ENCODE measurements at regions not wholly inside any gene's neighbourhood (a gene's known extent, or its start where the extent isn't known, plus 50 kb on each side); places are given as distances from the start of the nearest gene placed in this dataset.

DNA sequence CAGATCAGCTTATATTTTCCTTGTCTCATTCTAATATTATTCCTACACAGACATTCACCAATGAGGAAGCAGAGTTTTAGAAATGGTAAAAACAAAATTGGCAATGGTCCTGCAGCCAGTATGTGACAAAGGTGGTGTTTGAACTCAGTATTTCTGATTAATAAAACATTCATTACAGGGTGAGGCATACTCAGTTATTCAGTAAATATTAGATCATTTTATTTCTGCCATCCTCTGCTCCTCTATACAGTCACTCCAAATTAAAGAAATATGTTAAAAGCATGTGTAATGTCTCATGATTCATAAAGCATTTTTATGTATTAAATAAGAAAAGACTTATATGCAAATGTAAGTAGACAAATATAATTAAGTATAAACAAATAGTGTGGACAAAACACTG lies 684.6 kb upstream of the ACO1 start:
- Histone ChIP-seq H3K4me3 (ENCODE audit: low read length) (no peak overlapping the region), H3K36me3 (ENCODE audit: control insufficient read depth in 2 of 3, insufficient read depth in 3 of 3, low read length in 3 of 3) (no peaks in the 10 kb centered on the region), H3K27me3 (ENCODE audit: control insufficient read depth in 2 of 2, insufficient read depth in 2 of 2, low read length in 2 of 2) (no peaks in the 10 kb centered on the region), H3K27ac (ENCODE audit: low read depth, low read length) (no peak overlapping the region), H3K9me3 (ENCODE audit: control insufficient read depth in 2 of 3, low read length in 3 of 3) (no peaks in the 10 kb centered on the region), H3K4me1 (ENCODE audit: control insufficient read depth in 2 of 2, insufficient read depth in 2 of 2, low read length in 2 of 2) (no peaks in the 10 kb centered on the region)
- Mint-ChIP-seq H3K36me3 (peaks cover 0 to 4% (median 0%) of the 10 kb centered on the region in 5 donors), H3K9me3 (peaks cover 0 to 7% (median 2%) of the 10 kb centered on the region in 11 donors), H3K4me1 (peaks cover 3 to 9% (median 8%) of the 10 kb centered on the region in 7 donors), H3K27ac (no peak overlapping the region), H3K4me3 (no peak overlapping the region), H3K27me3 (no peaks in the 10 kb centered on the region)
- DNase-seq (no peak), ATAC-seq (no peak)
- ChIA-PET CTCF (no interaction called here), POLR2A (no interaction called here)
- intact Hi-C loops (cut with micrococcal nuclease): no loop called here

DNA sequence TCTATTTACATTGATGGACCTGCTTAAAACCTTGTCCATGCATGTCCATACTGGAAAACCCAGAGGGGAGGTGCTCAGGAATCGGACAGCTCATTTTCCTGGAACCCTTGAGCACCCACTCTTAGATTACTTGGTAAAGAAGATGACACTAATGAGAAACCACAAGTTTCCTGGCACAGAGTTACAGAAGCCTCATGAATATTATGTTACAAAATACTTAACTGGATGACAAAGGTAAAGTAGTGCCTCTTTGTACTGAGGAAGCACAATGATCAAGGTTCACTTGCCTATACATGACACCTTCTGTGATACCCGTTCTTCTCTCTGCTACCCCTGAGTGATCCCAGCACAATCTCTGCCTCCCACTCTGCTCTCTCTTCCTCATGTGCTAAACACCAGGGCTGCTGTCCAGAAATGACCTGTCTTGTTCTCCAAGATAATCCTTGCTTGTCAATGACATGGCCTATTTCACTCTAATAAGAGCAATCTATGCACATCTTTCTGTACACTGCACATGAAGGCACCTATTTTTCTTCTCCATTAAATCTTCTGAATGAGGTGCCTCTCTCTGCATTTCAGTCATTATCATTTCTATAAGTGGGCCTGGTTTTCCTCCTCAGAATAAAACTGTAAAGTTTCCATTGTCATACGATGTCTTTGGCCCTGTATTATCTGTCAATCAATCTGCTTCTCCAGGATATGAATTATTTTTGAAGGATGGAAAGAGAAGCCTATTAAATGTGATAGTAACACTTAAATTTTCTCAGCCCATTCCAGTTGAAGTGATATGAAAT lies 684.0 kb upstream of the ACO1 start:
- no peaks in the 10 kb centered on the region for H3K9me3 ChIP-seq (ENCODE audit: control insufficient read depth in 2 of 3, low read length in 3 of 3)
- H3K27ac ChIP-seq (ENCODE audit: low read depth, low read length): no peak overlapping the region
- no peaks in the 10 kb centered on the region for H3K4me1 ChIP-seq (ENCODE audit: control insufficient read depth in 2 of 2, insufficient read depth in 2 of 2, low read length in 2 of 2)
- no peak overlapping the region for H3K4me3 ChIP-seq (ENCODE audit: low read length)
- Mint-ChIP-seq H3K4me1 (peaks cover 3 to 9% (median 8%) of the 10 kb centered on the region in 7 donors), H3K27me3 (no peaks in the 10 kb centered on the region), H3K27ac (peak overlapping the region in 2 of 9 donors; percentile 4 to 30), H3K4me3 (no peak overlapping the region), H3K36me3 (peaks cover 0 to 4% (median 0%) of the 10 kb centered on the region in 5 donors), H3K9me3 (peaks cover 0 to 7% (median 2%) of the 10 kb centered on the region in 11 donors)
- peak in 1 of 9 donors; percentile 0 for DNase-seq
- H3K36me3 ChIP-seq (ENCODE audit: control insufficient read depth in 2 of 3, insufficient read depth in 3 of 3, low read length in 3 of 3): no peaks in the 10 kb centered on the region
- intact Hi-C loops (cut with micrococcal nuclease): no loop called here
- ChIA-PET POLR2A (no interaction called here), CTCF (no interaction called here)
- no peak for ATAC-seq
- H3K27me3 ChIP-seq (ENCODE audit: control insufficient read depth in 2 of 2, insufficient read depth in 2 of 2, low read length in 2 of 2): no peaks in the 10 kb centered on the region

DNA sequence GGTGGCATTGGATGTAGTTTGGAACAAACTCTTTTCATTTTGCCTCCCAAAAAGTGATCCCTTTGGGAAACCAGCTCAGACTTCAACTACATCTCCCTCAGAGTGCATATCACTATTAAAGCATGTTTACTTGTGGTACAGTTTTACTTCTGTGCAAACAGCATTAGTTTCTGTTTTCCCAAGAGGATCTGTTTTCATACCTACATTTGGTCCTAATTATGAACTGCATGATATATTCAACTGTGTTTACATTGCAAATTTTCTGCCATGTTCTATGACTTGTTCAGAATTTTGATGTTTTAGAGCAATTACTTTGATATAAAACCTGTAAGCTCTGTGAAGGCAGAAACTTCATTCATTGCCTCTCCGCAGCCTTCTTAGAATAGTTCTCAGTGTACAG lies 681.5 kb upstream of the ACO1 start:
- Histone ChIP-seq H3K36me3 (ENCODE audit: control insufficient read depth in 2 of 3, insufficient read depth in 3 of 3, low read length in 3 of 3) (no peaks in the 10 kb centered on the region), H3K27ac (ENCODE audit: low read depth, low read length) (no peak overlapping the region), H3K4me3 (ENCODE audit: low read length) (no peak overlapping the region), H3K9me3 (ENCODE audit: control insufficient read depth in 2 of 3, low read length in 3 of 3) (no peaks in the 10 kb centered on the region), H3K4me1 (ENCODE audit: control insufficient read depth in 2 of 2, insufficient read depth in 2 of 2, low read length in 2 of 2) (no peaks in the 10 kb centered on the region), H3K27me3 (ENCODE audit: control insufficient read depth in 2 of 2, insufficient read depth in 2 of 2, low read length in 2 of 2) (no peaks in the 10 kb centered on the region)
- H3K4me3 Mint-ChIP-seq: no peak overlapping the region
- CTCF ChIA-PET: no interaction called here
- POLR2A ChIA-PET: no interaction called here
- no peak overlapping the region for H3K27ac Mint-ChIP-seq
- H3K27me3 Mint-ChIP-seq: no peaks in the 10 kb centered on the region
- ATAC-seq: no peak
- no peak for DNase-seq
- H3K36me3 Mint-ChIP-seq: peaks cover 0 to 8% (median 0%) of the 10 kb centered on the region in 5 donors
- intact Hi-C loops (cut with micrococcal nuclease): no loop called here
- H3K4me1 Mint-ChIP-seq: peaks cover 3 to 9% (median 8%) of the 10 kb centered on the region in 7 donors
- H3K9me3 Mint-ChIP-seq: peaks cover 0 to 8% (median 2%) of the 10 kb centered on the region in 11 donors

DNA sequence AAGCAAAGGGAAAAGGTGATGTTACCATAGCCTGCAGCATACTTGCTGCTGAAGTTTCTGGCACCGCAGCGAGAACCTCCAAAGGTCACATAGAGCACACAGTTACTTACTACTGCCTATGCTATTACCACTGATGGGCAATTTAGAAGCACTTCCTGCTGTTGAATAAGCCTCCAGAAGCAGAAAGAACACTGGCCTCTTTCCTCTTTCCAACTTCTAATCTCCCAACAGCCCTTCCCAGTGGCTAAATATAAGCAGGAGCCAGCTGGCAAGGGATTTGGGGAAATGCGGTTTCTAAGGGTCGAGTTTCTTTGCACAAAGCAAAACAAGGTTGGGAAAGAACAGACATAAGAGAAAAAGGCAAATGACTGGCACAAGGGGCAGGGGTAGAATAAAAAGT lies 669.2 kb upstream of the ACO1 start:
- intact Hi-C loops (cut with micrococcal nuclease): no loop called here
- Histone ChIP-seq H3K27ac (ENCODE audit: low read depth, low read length) (no peak overlapping the region), H3K27me3 (ENCODE audit: control insufficient read depth in 2 of 2, insufficient read depth in 2 of 2, low read length in 2 of 2) (no peaks in the 10 kb centered on the region), H3K4me1 (ENCODE audit: control insufficient read depth in 2 of 2, insufficient read depth in 2 of 2, low read length in 2 of 2) (no peaks in the 10 kb centered on the region), H3K36me3 (ENCODE audit: control insufficient read depth in 2 of 3, insufficient read depth in 3 of 3, low read length in 3 of 3) (no peaks in the 10 kb centered on the region), H3K4me3 (ENCODE audit: low read length) (no peak overlapping the region), H3K9me3 (ENCODE audit: control insufficient read depth in 2 of 3, low read length in 3 of 3) (no peaks in the 10 kb centered on the region)
- Mint-ChIP-seq H3K4me1 (no peaks in the 10 kb centered on the region), H3K9me3 (no peaks in the 10 kb centered on the region), H3K36me3 (no peaks in the 10 kb centered on the region), H3K27ac (no peak overlapping the region), H3K4me3 (no peak overlapping the region), H3K27me3 (no peaks in the 10 kb centered on the region)
- POLR2A ChIA-PET: no interaction called here
- ATAC-seq: no peak
- CTCF ChIA-PET: no interaction called here
- DNase-seq: no peak

DNA sequence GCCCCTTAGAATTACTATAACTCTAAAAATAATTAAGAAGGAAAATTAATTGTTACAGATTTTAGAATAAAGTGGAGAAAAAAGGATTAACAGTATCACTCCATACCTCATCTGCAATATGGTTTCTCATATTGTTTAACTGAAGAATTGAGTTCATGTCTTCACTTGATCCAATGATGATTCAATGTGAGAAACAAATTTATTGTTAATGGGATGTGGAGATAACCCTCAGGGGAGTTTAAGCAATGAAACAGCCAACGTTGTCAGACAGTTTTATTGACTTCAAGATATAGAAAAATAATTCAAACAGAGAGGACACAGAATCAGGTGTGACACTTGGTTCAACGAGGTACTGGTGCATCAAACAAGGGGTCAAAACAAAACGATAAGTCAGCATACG lies 665.2 kb upstream of the ACO1 start:
- CTCF ChIA-PET: no interaction called here
- DNase-seq: no peak
- no peak overlapping the region for H3K4me3 ChIP-seq (ENCODE audit: low read length)
- Mint-ChIP-seq H3K27me3 (no peaks in the 10 kb centered on the region), H3K27ac (no peak overlapping the region), H3K4me3 (no peak overlapping the region), H3K9me3 (no peaks in the 10 kb centered on the region), H3K4me1 (no peaks in the 10 kb centered on the region), H3K36me3 (no peaks in the 10 kb centered on the region)
- H3K27ac ChIP-seq (ENCODE audit: low read depth, low read length): no peak overlapping the region
- no peaks in the 10 kb centered on the region for H3K4me1 ChIP-seq (ENCODE audit: control insufficient read depth in 2 of 2, insufficient read depth in 2 of 2, low read length in 2 of 2)
- intact Hi-C loops (cut with micrococcal nuclease): no loop called here
- no peaks in the 10 kb centered on the region for H3K9me3 ChIP-seq (ENCODE audit: control insufficient read depth in 2 of 3, low read length in 3 of 3)
- POLR2A ChIA-PET: no interaction called here
- H3K27me3 ChIP-seq (ENCODE audit: control insufficient read depth in 2 of 2, insufficient read depth in 2 of 2, low read length in 2 of 2): no peaks in the 10 kb centered on the region
- ATAC-seq: no peak
- no peaks in the 10 kb centered on the region for H3K36me3 ChIP-seq (ENCODE audit: control insufficient read depth in 2 of 3, insufficient read depth in 3 of 3, low read length in 3 of 3)

DNA sequence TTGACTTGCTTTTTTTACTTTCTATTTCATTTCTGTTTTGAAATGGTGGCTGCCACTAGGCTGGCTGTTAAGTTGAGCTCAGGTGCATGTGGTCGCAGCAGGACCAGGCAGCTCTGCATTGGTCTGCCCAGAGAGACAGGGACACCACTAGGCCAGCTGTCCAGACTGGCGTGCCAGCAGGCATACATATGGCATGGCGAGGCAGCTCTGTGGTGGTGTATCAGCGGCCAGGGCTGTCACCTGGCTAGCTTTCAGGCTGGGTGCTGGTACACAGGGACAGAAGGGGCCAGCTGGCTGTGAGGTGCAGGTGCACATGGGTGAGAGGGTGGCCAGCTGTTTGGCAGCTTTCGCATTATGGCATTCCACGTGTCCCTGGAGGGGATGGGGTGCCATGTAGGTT lies 654.0 kb upstream of the ACO1 start:
- Mint-ChIP-seq H3K4me3 (no peak overlapping the region), H3K27me3 (no peaks in the 10 kb centered on the region), H3K36me3 (no peaks in the 10 kb centered on the region), H3K27ac (no peak overlapping the region), H3K4me1 (no peaks in the 10 kb centered on the region), H3K9me3 (peaks cover 0 to 4% (median 0%) of the 10 kb centered on the region in 11 donors)
- H3K27ac ChIP-seq (ENCODE audit: low read depth, low read length): no peak overlapping the region
- ChIA-PET CTCF (no interaction called here), POLR2A (interaction anchor here (0.7 kb wide), 1 partner anchor 581 kb away, joined by 3 read pairs; no protein-coding TSS in a partner anchor)
- no peaks in the 10 kb centered on the region for H3K27me3 ChIP-seq (ENCODE audit: control insufficient read depth in 2 of 2, insufficient read depth in 2 of 2, low read length in 2 of 2)
- H3K4me1 ChIP-seq (ENCODE audit: control insufficient read depth in 2 of 2, insufficient read depth in 2 of 2, low read length in 2 of 2): no peaks in the 10 kb centered on the region
- no peaks in the 10 kb centered on the region for H3K9me3 ChIP-seq (ENCODE audit: control insufficient read depth in 2 of 3, low read length in 3 of 3)
- intact Hi-C loops (cut with micrococcal nuclease): no loop called here
- ATAC-seq: no peak
- H3K4me3 ChIP-seq (ENCODE audit: low read length): no peak overlapping the region
- H3K36me3 ChIP-seq (ENCODE audit: control insufficient read depth in 2 of 3, insufficient read depth in 3 of 3, low read length in 3 of 3): no peaks in the 10 kb centered on the region
- DNase-seq: no peak

DNA sequence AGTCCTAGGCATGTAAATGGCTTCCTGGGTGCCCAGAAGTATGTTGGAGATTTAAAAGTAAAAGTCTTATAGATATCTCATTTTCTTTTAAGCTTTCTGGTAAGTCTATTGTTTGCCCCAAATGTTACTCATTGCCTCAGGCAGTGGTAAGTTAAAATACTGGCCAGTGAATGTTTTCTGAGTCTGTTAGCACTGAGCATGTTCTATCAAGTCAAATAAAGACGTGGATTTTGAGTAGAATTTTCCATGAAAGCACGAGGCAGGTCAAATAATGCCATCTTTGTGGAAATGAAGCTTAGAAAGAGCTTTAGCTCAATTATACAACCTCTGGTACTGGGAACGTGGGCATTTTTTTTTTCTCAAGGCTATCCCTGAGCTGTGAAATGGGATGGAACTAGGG lies 651.3 kb upstream of the ACO1 start:
- no peak for ATAC-seq
- POLR2A ChIA-PET: no interaction called here
- no peak overlapping the region for H3K27ac ChIP-seq (ENCODE audit: low read depth, low read length)

More for the DNA sequence above, 651.3 kb upstream of the ACO1 start:
- H3K9me3 ChIP-seq (ENCODE audit: control insufficient read depth in 2 of 3, low read length in 3 of 3): no peaks in the 10 kb centered on the region
- H3K4me3 ChIP-seq (ENCODE audit: low read length): no peak overlapping the region
- Mint-ChIP-seq H3K4me1 (no peaks in the 10 kb centered on the region), H3K4me3 (no peak overlapping the region), H3K9me3 (peaks cover 0 to 4% (median 0%) of the 10 kb centered on the region in 11 donors), H3K27ac (no peak overlapping the region), H3K36me3 (no peaks in the 10 kb centered on the region), H3K27me3 (no peaks in the 10 kb centered on the region)
- no peaks in the 10 kb centered on the region for H3K36me3 ChIP-seq (ENCODE audit: control insufficient read depth in 2 of 3, insufficient read depth in 3 of 3, low read length in 3 of 3)
- intact Hi-C loops (cut with micrococcal nuclease): no loop called here
- no peaks in the 10 kb centered on the region for H3K27me3 ChIP-seq (ENCODE audit: control insufficient read depth in 2 of 2, insufficient read depth in 2 of 2, low read length in 2 of 2)
- CTCF ChIA-PET: no interaction called here
- no peak for DNase-seq
- no peaks in the 10 kb centered on the region for H3K4me1 ChIP-seq (ENCODE audit: control insufficient read depth in 2 of 2, insufficient read depth in 2 of 2, low read length in 2 of 2)
